Muscle layer of colon (tissue), 2 donors: ENCODE measurements at regions not wholly inside any gene's neighbourhood (a gene's known extent, or its start where the extent isn't known, plus 50 kb on each side); places are given as distances from the start of the nearest gene placed in this dataset.

Source experiments
- H3K27ac ChIP-seq: one replicate; pipeline ENCODE4 v1.7.0; 2013; ENCODE audit warnings: low read depth, mild to moderate bottlenecking, low read length, moderate library complexity
- H3K27me3 ChIP-seq, 2 donors: one replicate each; pipeline ENCODE4 v1.7.0; 2013; ENCODE audit warnings: low read length in 2 of 2, mild to moderate bottlenecking in 2 of 2; ENCODE audit not compliant: insufficient read depth in 2 of 2, control insufficient read depth in 1 of 2
- H3K36me3 ChIP-seq: one replicate; pipeline ENCODE4 v1.7.0; 2013; ENCODE audit warnings: mild to moderate bottlenecking, low read length; ENCODE audit not compliant: insufficient read depth
- H3K4me1 ChIP-seq: one replicate; pipeline ENCODE4 v1.7.0; 2013; ENCODE audit warnings: mild to moderate bottlenecking, low read length; ENCODE audit not compliant: insufficient read depth
- H3K4me3 ChIP-seq, 2 donors: one replicate each; pipeline ENCODE4 v1.7.0; 2013; ENCODE audit warnings: low read length in 2 of 2, low read depth in 1 of 2, mild to moderate bottlenecking in 1 of 2, moderate library complexity in 1 of 2
- H3K9ac ChIP-seq: one replicate; pipeline ENCODE4 v1.7.0; 2013; ENCODE audit warnings: low read length
- H3K9me3 ChIP-seq: one replicate; pipeline ENCODE4 v1.7.0; 2013; ENCODE audit warnings: mild to moderate bottlenecking, low read length
- donor health status: abdominal sarcoma.
- donor health status: Adenocarcinoma of cecum.

DNA sequence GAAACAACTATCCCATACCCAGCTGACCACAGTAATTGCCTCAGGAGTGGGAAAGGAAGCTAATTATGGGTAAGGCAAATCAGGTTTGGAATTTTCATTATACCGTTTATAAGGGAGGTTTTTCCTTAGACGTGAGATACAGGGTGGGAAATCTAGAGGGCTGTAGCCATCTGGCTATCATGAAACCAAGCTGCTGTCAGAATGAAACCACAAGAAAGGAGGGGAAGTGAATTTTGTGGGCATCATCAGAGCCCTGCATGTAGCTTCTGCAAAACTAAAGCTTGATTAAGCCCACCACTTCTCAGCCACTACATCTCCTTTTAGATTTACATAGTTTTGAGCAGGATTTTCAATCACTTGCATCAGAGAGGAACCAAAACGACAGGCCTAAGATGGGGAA lies 893.5 kb downstream of the TUSC7 start:
- no peak overlapping the region for H3K9ac ChIP-seq
- peaks cover 1% of the 10 kb centered on the region for H3K4me1 ChIP-seq
- no peaks in the 10 kb centered on the region for H3K36me3 ChIP-seq
- no peak overlapping the region for H3K27ac ChIP-seq
- no peaks in the 10 kb centered on the region for H3K9me3 ChIP-seq
- no peak overlapping the region for H3K4me3 ChIP-seq
- H3K27me3 ChIP-seq, result no peaks in the 10 kb centered on the region

DNA sequence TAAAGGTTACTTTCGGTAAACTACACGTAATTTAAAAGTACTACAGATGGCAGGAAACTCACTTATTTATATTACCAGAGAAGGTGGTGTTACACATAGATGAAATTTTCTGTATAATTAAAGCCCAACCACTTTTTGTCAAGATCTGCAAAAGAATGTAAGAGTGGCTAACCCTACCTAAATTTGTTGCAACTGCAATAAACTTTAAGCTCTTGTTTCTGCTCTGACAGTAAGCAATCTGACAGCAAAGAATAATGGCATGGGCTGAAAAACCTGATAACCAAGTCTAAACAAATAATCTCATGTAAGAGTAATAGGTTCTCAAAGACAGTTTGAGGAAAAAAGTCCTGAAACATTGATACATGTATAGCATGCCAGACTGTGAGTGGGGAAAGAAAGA lies 897.3 kb downstream of the TUSC7 start:
- no peak overlapping the region for H3K27ac ChIP-seq
- no peaks in the 10 kb centered on the region for H3K4me1 ChIP-seq
- H3K4me3 ChIP-seq, result no peak overlapping the region
- no peak overlapping the region for H3K9ac ChIP-seq
- no peaks in the 10 kb centered on the region for H3K27me3 ChIP-seq
- no peaks in the 10 kb centered on the region for H3K9me3 ChIP-seq
- H3K36me3 ChIP-seq, result no peaks in the 10 kb centered on the region

DNA sequence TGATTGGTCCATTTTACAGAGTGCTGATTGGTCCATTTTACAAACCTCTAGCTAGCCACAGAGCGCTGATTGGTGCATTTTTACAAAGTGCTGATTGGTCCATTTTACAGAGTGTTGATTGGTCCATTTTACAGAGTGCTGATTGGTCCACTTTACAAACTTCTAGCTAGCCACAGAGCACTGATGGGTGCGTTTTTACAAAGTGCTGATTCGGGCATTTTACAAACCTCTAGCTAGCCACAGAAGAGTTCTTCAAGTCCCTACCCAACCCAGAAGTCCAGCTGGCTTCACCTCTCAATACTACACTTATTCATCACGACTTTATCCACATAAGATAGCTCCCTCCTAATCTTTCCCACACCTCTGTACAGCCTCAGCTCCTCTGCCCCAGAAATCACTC lies 899.8 kb downstream of the TUSC7 start:
- H3K9ac ChIP-seq, result no peak overlapping the region
- H3K9me3 ChIP-seq, result no peaks in the 10 kb centered on the region
- H3K4me3 ChIP-seq, result no peak overlapping the region
- H3K4me1 ChIP-seq, result no peaks in the 10 kb centered on the region
- H3K27ac ChIP-seq, result no peak overlapping the region
- no peaks in the 10 kb centered on the region for H3K27me3 ChIP-seq
- H3K36me3 ChIP-seq, result no peaks in the 10 kb centered on the region

- Histone ChIP-seq H3K9ac (no peak overlapping the region), H3K4me3 (no peak overlapping the region), H3K9me3 (no peaks in the 10 kb centered on the region), H3K27ac (no peak overlapping the region), H3K36me3 (no peaks in the 10 kb centered on the region), H3K27me3 (no peaks in the 10 kb centered on the region), H3K4me1 (no peaks in the 10 kb centered on the region)
Observed at GRCh38 chr3:117610156-117610555, 900.6 kb downstream of the TUSC7 start.

DNA sequence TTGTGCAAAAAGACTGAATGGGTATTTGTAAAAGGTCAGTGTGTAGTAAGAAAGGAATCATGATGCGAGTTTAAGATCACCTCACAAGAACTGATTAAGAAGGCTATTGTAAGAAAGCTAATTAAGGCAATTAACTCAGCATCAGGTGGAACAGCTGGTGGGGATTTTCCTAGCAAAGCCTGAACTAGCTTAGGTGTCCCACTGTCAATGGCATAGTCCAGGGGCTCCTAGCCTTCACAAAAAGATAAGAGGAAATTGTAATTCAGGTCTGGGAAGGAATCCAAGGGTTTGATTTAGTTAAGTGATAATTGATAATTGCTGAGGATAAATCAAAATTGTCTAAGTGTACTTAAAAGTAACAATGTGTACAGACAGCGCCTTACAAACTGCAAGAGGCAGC lies 901.6 kb downstream of the TUSC7 start:
- Histone ChIP-seq H3K27me3 (no peaks in the 10 kb centered on the region), H3K4me1 (no peaks in the 10 kb centered on the region), H3K9me3 (no peaks in the 10 kb centered on the region), H3K36me3 (no peaks in the 10 kb centered on the region), H3K4me3 (no peak overlapping the region), H3K27ac (no peak overlapping the region), H3K9ac (no peak overlapping the region)

DNA sequence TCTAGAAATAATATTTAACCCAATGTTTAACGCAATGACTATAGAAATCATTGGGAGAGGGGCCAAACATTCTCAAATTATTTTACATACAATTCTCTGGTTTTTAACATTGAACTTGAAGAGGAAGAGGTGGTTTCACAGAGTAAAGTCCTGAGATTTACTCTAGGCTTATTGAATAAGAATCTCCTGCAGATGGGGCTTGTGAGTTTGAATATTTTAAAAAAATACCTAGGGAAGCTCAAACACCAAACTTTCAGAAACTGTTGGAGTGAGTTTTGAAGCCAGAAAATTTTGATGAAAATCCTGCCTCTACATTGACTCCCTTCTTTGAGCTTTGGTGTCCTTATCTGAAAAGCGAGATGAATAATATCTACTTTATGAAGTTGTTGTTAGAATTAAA lies 906.6 kb downstream of the TUSC7 start:
- Histone ChIP-seq H3K4me3 (no peak overlapping the region), H3K27ac (no peak overlapping the region), H3K27me3 (no peaks in the 10 kb centered on the region), H3K9me3 (no peaks in the 10 kb centered on the region), H3K36me3 (no peaks in the 10 kb centered on the region), H3K9ac (no peak overlapping the region), H3K4me1 (no peaks in the 10 kb centered on the region)

- Histone ChIP-seq H3K9ac (no peak overlapping the region), H3K27me3 (no peaks in the 10 kb centered on the region), H3K27ac (no peak overlapping the region), H3K4me1 (no peaks in the 10 kb centered on the region), H3K9me3 (no peaks in the 10 kb centered on the region), H3K4me3 (no peak overlapping the region), H3K36me3 (no peaks in the 10 kb centered on the region)
Observed at GRCh38 chr3:117617906-117618305, 908.3 kb downstream of the TUSC7 start.

DNA sequence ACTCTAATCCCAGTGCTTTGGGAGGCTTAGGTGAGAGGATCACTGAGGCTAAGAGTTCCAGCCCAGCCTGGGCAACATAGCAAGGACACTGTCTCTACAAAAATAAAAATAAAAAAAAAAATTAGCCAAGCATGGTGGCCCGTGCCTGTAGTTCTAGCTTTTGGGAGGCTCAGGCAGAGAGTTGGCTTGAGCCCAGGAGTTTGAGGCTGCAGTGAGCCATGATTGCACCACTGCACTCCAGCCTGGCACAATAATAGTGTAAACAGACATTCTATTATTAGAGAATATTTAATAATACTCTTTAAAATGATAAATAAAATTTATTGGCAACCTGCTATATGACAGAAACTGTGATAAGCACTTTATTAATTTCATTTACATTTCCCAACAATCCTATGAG lies 908.9 kb downstream of the TUSC7 start:
- Histone ChIP-seq H3K27ac (no peak overlapping the region), H3K36me3 (no peaks in the 10 kb centered on the region), H3K9me3 (no peaks in the 10 kb centered on the region), H3K9ac (no peak overlapping the region), H3K27me3 (no peaks in the 10 kb centered on the region), H3K4me3 (no peak overlapping the region), H3K4me1 (no peaks in the 10 kb centered on the region)

DNA sequence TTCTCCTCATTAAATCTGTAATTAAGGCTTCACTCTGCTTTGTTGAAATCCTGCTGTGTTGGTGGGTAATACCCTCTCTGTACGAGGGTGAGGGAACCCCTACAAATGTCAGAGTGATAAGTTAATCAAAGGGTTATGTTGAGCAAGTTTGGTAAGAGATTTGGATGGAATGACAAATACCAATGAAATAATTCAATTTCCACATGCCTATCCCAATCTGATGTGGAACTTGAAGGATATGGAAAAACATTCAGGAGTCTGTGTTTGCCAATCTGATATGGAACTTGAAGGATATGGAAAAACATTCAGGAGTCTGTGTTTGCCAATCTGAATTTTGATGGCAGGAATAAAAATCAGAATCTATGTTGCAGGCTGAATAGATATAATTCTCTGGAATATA lies 910.2 kb downstream of the TUSC7 start:
- Histone ChIP-seq H3K27me3 (no peaks in the 10 kb centered on the region), H3K36me3 (no peaks in the 10 kb centered on the region), H3K9me3 (no peaks in the 10 kb centered on the region), H3K9ac (no peak overlapping the region), H3K4me1 (no peaks in the 10 kb centered on the region), H3K4me3 (no peak overlapping the region), H3K27ac (no peak overlapping the region)

DNA sequence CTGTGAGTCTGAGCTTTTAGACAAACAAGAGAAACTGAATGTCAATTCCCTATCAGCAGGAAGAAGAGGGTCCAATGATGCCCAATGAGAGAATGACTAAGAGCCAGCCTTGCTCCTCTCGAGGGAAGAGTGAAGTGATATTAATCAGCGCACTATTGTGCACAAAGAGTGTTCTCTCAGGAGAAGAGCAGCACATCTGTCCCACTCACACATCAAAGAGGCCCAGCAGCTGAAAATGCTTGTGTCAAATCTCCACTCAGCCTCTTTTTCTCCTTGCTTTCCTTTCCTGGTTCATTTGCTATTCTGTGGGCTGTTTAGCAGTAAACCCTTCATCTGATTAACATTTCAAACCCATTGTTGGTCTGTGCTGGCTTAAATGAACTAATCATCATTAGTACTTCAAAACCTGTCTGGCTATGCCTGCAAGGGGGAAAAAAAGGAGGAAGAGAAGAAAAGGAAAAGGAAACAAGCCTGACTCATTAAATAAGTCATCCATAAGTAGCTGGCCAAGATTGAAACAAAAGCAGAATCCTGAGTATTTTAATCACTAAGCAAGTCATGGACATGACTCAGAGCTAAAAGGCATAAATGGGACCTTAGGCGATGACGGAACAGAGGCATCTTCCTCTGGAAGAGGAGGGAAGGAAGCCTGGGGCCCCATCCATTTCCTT lies 912.7 kb downstream of the TUSC7 start:
- no peaks in the 10 kb centered on the region for H3K9me3 ChIP-seq
- H3K4me3 ChIP-seq, result no peak overlapping the region
- no peaks in the 10 kb centered on the region for H3K36me3 ChIP-seq
- H3K9ac ChIP-seq, result no peak overlapping the region
- no peaks in the 10 kb centered on the region for H3K4me1 ChIP-seq
- H3K27me3 ChIP-seq, result no peaks in the 10 kb centered on the region
- H3K27ac ChIP-seq, result no peak overlapping the region

GRCh38 chr3:117624424-117624823 lies 914.8 kb downstream of the TUSC7 start:
- Histone ChIP-seq H3K4me1 (peaks cover 8% of the 10 kb centered on the region), H3K9me3 (no peaks in the 10 kb centered on the region), H3K9ac (no peak overlapping the region), H3K4me3 (no peak overlapping the region), H3K27me3 (no peaks in the 10 kb centered on the region), H3K36me3 (no peaks in the 10 kb centered on the region), H3K27ac (no peak overlapping the region)

DNA sequence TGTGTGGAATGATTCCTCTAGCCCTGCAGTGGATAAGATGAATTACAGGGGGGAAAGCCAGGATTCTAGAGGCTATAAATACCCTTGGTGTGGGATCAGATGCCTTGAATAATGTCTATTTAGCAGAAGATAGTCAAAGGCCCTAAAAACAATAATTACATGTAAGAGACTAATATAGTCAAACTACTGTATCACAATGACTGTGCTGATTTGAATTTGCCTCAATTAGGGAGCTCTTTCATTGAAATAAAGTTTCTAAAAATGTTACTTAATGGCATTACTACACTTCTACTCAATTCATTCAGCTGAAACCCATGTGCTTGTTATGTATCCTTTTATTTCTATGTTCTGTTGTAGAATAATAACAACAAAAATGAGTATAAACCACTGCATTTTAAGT lies 915.6 kb downstream of the TUSC7 start:
- peaks cover 16% of the 10 kb centered on the region for H3K4me1 ChIP-seq
- H3K27me3 ChIP-seq, result no peaks in the 10 kb centered on the region
- H3K9me3 ChIP-seq, result no peaks in the 10 kb centered on the region
- H3K36me3 ChIP-seq, result no peaks in the 10 kb centered on the region
- no peak overlapping the region for H3K27ac ChIP-seq
- H3K9ac ChIP-seq, result no peak overlapping the region
- no peak overlapping the region for H3K4me3 ChIP-seq
